ENCODE measurements at regions not wholly inside any gene's neighbourhood (a gene's known extent, or its start where the extent isn't known, plus 50 kb on each side); places are given as distances from the start of the nearest gene placed in this dataset.

GRCh38 chr3:10555263-10555662 lies 49.9 kb upstream of the ATP2B2 start:
- no peak for DNase-seq

DNA sequence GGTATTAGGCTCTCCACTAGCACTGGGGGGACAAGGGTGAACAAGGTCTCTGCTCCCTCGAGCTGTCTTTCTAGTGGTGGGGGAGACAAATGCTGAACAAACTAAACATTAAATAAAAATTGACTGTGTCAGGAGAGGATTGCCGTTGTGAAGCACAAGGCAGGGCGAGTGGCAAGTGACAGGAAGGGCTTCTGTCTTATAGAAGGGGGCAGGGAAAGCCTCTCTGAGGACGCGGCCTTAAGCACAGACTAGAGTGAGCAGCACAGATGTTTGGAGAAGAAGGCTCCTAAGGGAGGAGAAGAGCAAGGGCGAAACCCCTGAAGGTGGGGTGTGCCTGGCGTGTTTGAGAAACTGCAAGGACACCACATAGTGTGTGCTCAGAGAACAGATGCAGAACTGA lies 50.9 kb upstream of the ATP2B2 start:
- no peak for DNase-seq

GRCh38 chr3:10557250-10557649 lies 51.9 kb upstream of the ATP2B2 start:
- DNase-seq, result no peak

DNA sequence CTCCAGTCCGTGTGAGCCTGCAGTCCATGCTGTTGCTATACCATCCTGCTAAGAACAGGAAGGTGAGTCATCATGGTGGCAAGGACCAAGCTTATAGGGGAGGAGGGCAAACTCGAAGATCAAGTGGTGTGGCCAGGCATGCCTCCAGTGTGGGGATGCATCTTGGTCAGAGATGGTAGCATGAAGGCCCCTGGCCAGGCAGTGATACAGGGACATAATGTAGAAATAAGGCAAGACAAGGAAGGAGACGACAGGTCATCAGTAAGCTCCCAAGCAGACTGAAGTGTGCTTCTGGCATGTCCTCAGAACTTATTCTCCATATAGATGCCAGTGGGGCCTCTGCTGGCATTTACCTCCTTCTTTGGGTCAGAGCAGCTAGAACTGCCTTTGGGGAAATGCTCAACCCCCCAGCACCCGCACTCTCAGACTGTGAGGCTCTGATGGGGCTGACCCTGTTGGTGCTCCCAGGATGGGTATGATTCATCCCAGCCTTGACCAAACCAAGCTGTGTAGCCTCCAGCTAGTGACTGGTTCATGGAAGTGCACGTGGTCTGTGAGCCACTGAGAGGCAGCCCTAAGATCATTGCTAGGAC lies 52.5 kb upstream of the ATP2B2 start:
- DNase-seq, result no peak

GRCh38 chr3:10558736-10559135 lies 53.4 kb upstream of the ATP2B2 start:
- DNase-seq, result no peak

DNA sequence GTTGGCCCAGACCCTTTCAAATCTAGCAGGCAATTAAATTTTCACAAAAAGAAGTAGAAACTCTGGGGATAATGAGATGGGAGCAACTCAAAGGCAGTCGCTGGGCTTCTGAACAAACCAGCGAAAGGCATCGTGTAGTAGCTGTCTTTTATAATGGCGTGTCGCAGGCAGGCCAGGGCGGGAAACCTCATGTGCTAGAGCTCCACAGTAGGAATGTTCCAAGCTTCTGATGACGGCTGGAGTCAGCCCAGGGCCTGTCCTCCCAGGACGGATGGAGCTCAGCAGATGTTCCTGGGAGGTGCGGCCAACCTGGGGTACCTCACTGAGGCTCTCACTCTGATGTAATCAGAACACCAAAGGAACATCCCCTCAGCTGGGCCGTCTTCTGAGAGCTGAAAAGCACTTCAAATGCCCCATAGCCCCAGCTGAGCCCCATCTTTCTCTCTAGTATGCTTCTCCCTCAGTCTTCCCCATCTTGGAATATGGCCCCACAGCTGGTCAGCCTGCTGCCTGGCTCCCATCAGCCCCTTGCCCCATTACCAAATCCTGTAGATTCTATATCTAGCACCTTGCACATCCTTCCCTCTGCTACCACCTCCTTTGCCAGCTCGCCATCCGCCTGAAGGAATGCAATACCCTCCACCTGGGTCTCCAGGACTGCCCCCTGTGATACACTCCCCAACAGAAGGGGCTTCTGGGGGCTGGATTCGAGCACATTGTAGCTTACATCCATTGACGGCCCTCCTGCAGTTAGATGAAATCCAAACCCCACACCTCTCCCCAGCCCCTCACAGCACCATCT lies 54.9 kb upstream of the ATP2B2 start:
- DNase-seq, result no peak

DNA sequence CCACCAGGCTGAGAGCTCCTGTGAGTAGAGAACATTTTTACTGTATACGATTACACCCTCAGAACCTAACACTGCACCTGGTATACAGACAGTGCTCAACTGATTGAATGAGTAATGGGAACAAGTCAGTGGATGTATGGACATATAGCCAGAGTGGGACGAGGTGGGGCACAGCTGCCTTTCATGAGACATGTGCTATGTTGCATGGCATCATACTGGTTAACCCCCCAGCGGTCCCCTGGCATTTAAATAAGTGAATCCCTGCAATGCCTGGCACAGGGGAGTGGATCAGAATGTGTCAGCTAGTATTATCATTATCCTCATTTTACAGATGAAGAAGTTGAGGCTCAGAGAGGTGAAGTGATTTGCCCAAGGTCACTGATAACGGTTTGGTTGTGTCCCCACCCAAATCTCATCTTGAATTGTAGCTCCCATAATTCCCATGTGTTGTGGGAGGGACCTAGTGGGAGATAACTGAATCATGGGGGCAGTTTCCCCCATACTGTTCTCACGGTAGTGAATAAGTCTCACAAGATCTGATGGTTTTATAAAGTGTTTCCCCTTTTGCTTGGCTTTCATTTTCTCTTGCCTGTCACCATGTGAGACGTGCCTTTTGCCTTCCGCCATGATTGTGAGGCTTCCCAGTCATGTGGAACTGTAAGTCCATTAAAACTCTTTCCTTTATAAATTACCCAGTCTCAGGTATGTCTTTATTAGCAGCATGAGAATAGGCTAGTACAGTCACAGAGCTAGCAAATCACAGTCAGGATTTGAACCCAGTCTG lies 56.0 kb upstream of the ATP2B2 start:
- DNase-seq, result no peak

GRCh38 chr3:10561946-10562560 lies 56.7 kb upstream of the ATP2B2 start:
- no peak for DNase-seq

DNA sequence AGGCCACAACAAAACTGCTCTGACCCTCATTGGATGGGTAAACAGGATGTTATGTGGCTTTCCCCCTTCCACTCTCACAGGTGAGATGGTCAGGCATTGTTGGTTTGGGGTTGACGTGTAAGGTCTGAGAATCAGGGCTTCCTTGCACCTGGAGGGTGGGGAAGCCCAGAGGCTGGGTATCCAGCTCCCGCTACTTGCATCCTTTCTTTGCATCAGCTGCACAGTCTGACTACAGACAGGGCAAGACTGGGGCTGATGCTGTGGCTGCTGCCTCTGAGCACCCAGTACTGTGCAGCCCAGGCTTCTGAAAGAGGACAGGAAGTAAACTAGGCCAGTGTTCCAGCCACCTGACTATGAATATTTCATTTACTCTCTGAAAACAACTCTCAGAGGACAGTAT lies 58.0 kb upstream of the ATP2B2 start:
- DNase-seq, result no peak

DNA sequence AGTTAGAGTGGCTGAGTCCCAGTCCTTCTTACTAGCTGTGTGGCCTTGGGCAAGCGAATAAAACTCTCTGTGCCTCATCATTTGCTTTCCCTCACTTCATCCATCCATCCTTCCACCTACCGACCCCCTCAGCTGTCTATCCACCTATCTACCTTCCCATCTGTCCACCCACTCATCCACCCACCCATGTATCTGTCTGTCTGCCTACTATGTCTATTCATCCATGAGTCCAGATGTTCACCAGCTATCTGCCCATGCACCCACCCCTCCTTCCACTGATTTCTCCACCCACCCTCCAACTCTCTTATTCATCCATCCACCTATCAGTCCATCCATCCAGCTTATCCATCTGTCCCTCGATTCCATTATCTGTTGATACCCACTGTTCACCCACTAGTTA lies 60.4 kb upstream of the ATP2B2 start:
- no peak for DNase-seq

DNA sequence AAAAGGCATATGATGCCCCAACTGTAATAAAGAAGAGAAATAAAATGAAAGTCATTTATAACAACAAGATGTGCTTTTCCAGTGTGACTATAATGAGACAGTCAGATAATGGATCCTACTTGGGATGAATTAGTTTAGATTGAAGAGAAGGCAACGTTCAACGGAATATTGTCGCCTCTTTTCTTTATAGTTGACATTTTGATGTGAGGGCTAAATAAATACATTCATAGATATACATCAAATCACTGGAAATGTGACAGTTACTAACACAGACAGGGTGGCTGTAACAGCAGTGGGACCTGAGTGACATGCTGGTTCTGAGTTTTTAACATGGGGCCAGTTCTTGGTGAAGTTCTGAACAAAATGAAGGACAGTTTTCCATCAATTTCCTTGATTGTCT lies 61.1 kb upstream of the ATP2B2 start:
- DNase-seq, result no peak

- DNase-seq, result no peak
These were observed 63.2 kb upstream of the ATP2B2 start for GRCh38 chr3:10568549-10568948.

DNA sequence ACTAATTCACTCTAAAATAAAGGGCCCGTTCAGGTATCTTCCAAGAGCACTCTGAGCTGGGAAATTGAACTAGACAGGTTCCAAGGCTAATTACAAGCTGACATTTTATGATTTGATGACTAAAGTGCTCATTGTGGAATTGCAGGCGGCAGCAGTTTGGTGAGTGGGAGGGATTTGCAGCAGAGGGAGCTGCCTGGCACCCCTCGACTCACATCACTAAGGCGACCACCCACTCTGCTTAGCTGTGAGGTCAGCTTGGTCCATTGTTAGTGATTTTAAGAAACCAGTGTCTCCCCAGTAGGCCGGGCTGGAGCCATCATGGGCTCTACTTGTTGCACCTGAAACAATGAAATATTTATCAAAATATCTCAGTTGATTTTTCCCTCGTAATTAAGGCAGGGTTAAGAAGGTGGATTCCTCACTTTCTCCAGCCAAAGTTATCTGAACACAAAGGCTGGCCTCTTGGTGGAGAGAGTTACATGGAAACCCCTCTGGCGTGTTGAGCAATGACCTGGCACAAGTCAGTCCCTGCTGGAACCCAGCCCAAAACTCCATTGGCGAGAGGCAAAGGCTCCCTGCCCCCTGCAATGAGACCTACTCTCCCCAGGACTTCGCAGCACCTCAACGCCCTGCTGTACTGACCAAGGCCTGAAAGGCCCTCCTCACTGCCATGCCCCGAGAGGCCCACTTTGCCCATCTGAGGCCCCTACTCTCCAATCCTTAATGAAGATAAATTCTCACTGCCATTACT lies 65.0 kb upstream of the ATP2B2 start:
- no peak for DNase-seq

DNA sequence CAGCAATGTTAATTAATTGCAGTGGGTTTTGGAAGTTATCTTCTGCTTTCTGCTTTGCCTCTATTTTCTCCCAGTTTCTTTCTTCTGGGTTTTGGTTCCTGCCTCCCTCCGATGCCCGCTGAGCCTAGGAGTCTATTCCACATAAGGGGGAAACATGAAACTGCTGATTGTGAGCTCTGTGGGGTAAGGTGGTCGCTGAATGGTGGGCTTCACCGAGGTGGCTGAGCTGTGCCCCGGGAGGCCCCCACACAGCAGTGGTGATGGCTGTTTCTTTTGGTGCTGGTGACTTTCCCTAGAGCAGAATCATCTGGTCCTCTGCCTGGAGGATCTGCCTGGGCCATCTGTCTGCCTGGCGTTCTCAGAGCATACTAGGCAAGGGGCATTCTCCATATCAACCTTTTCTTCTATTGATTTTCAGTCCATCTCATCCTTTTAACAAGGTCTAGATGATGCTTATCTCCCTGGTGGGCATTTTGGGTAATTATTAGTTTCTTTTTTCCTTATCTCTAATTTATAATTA lies 68.8 kb upstream of the ATP2B2 start:
- DNase-seq, result no peak

DNA sequence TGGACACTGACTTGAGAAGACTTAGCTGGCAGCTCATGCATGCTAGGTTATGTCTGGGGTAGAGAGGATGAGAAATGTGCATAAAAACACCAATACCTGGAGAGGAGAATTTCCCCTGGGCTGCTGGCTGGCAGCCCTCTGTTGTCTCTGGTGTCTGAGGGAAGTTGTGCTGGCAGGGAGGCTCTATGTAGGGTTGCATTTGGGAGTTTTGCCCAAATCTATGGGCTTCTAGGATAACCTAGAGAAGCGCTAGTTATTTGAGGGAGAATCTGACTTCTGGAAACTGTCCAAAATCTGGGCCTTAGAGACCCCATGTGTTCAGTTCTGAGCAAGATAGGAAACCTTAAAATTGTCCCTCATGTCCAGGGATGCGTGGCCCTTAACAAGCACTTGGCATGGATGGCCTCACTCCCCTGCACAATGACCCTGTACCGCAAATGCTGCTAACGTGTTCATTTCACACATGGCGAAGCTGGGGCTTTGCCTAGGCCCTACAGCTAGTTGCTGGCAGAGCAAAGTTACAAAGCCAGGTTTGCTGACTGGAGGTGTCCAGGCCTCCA lies 70.3 kb upstream of the ATP2B2 start:
- DNase-seq, result no peak

GRCh38 chr3:10577486-10577885 lies 72.1 kb upstream of the ATP2B2 start:
- DNase-seq, result no peak

GRCh38 chr3:10580426-10580825 lies 75.0 kb upstream of the ATP2B2 start:
- DNase-seq, result no peak

- no peak for DNase-seq
These were observed 75.9 kb upstream of the ATP2B2 start for GRCh38 chr3:10581251-10581650.

DNA sequence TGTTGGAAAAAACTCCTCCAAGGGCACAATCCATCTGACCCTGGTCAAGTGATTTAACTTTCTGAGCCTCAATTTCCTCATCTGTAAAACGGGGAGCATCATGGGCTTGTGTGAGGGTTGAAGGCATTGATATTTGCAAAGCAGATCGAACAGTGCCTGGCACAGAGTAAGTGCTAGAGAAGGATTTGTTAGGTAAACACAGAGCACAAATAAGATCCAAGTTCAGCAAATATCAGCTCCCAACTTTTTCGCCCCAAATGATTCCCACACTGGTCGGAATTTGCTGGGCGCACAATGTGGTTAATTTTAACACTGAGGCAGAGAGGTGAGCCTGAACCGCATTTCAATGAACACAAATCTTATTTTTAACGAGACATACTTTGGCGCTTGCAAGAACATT lies 76.3 kb upstream of the ATP2B2 start:
- DNase-seq, result no peak

- no peak for DNase-seq
These were observed 77.3 kb upstream of the ATP2B2 start for GRCh38 chr3:10582733-10583132.

- DNase-seq, result no peak
These were observed 78.7 kb upstream of the ATP2B2 start for GRCh38 chr3:10583798-10584708.
